ENCODE measurements at regions not wholly inside any gene's neighbourhood (a gene's known extent, or its start where the extent isn't known, plus 50 kb on each side); places are given as distances from the start of the nearest gene placed in this dataset.

DNA sequence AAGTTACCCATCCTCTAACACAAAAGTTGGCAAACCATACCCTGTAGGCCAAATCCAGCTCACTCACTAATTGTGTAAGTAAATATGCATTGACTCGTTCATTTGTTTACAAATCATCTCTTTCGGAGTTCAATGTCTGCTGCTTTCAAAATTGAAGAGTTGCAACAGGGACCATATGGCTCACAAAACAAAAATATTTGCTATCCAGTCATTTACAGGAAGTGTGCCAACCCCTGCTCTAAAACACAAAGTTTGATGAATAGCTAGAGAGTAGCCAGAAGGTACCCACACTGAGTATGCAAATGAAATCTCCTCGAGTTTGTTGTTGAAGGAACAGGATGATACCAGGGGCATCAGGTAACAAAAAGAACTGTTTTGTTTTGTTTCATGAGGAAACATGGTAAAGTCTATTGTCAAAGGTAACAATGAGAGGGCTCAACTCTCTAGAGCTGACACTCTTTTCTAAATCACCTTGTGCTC, 236.2 kb upstream of the THBS1 start (continued):
- TF ChIP-seq, protein P1, sequence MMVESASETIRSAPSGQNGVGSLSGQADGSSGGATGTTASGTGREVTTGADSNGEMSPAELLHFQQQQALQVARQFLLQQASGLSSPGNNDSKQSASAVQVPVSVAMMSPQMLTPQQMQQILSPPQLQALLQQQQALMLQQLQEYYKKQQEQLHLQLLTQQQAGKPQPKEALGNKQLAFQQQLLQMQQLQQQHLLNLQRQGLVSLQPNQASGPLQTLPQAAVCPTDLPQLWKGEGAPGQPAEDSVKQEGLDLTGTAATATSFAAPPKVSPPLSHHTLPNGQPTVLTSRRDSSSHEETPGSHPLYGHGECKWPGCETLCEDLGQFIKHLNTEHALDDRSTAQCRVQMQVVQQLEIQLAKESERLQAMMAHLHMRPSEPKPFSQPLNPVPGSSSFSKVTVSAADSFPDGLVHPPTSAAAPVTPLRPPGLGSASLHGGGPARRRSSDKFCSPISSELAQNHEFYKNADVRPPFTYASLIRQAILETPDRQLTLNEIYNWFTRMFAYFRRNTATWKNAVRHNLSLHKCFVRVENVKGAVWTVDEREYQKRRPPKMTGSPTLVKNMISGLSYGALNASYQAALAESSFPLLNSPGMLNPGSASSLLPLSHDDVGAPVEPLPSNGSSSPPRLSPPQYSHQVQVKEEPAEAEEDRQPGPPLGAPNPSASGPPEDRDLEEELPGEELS (CRISPR knock-in tag; IDR thresholded peaks at IDR 0.05) = peak; percentile 63
- TF ChIP-seq, protein P2, sequence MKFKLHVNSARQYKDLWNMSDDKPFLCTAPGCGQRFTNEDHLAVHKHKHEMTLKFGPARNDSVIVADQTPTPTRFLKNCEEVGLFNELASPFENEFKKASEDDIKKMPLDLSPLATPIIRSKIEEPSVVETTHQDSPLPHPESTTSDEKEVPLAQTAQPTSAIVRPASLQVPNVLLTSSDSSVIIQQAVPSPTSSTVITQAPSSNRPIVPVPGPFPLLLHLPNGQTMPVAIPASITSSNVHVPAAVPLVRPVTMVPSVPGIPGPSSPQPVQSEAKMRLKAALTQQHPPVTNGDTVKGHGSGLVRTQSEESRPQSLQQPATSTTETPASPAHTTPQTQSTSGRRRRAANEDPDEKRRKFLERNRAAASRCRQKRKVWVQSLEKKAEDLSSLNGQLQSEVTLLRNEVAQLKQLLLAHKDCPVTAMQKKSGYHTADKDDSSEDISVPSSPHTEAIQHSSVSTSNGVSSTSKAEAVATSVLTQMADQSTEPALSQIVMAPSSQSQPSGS (CRISPR knock-in tag; IDR thresholded peaks at IDR 0.05) = no peak
- no peak for TF ChIP-seq MTA1 (CRISPR knock-in tag; IDR thresholded peaks at IDR 0.05; ENCODE audit: borderline replicate concordance)

DNA sequence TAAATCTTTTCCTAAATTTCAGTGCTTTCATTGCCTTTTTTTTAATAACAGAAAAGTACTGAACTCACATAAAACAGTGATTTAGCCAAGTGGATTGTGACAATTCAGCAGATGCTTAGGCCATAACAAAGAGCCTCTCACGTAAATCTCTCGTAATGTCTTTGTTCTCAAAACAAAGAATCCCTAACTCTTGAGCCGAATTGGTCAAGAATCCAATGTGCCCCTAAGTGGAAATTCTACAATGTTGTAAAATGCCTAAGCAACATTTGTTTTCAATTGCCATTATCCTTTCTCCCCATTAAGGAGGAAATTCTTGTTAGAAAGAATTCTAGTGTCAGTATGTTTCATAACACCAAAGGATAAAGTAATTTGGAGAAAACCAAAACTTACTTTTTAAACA, 235.7 kb upstream of the THBS1 start:
- POLR2A ChIA-PET = no interaction called here
- H3K4me3 ChIP-seq (replicated peaks in 1 of 3; ENCODE audit: insufficient read depth in 1 of 3, low read depth in 2 of 3, low read length in 3 of 3) = no peak overlapping the region
- TF ChIP-seq, protein P3, sequence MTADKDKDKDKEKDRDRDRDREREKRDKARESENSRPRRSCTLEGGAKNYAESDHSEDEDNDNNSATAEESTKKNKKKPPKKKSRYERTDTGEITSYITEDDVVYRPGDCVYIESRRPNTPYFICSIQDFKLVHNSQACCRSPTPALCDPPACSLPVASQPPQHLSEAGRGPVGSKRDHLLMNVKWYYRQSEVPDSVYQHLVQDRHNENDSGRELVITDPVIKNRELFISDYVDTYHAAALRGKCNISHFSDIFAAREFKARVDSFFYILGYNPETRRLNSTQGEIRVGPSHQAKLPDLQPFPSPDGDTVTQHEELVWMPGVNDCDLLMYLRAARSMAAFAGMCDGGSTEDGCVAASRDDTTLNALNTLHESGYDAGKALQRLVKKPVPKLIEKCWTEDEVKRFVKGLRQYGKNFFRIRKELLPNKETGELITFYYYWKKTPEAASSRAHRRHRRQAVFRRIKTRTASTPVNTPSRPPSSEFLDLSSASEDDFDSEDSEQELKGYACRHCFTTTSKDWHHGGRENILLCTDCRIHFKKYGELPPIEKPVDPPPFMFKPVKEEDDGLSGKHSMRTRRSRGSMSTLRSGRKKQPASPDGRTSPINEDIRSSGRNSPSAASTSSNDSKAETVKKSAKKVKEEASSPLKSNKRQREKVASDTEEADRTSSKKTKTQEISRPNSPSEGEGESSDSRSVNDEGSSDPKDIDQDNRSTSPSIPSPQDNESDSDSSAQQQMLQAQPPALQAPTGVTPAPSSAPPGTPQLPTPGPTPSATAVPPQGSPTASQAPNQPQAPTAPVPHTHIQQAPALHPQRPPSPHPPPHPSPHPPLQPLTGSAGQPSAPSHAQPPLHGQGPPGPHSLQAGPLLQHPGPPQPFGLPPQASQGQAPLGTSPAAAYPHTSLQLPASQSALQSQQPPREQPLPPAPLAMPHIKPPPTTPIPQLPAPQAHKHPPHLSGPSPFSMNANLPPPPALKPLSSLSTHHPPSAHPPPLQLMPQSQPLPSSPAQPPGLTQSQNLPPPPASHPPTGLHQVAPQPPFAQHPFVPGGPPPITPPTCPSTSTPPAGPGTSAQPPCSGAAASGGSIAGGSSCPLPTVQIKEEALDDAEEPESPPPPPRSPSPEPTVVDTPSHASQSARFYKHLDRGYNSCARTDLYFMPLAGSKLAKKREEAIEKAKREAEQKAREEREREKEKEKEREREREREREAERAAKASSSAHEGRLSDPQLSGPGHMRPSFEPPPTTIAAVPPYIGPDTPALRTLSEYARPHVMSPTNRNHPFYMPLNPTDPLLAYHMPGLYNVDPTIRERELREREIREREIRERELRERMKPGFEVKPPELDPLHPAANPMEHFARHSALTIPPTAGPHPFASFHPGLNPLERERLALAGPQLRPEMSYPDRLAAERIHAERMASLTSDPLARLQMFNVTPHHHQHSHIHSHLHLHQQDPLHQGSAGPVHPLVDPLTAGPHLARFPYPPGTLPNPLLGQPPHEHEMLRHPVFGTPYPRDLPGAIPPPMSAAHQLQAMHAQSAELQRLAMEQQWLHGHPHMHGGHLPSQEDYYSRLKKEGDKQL (CRISPR knock-in tag; IDR thresholded peaks at IDR 0.05; ENCODE audit: low read depth) = no peak
- TF ChIP-seq TAF15 (IDR thresholded peaks at IDR 0.05; ENCODE audit: low read depth, low read length, poor library complexity, severe bottlenecking) (no peak), NONO (IDR thresholded peaks at IDR 0.05) (no peak), NONO (CRISPR knock-in tag; conservative IDR thresholded peaks at IDR 0.05) (no peak), ZMYM4 (CRISPR knock-in tag; IDR thresholded peaks at IDR 0.05) (no peak), FOSL1 (CRISPR knock-in tag; IDR thresholded peaks at IDR 0.05; ENCODE audit: borderline replicate concordance) (no peak), ZSCAN25 (CRISPR knock-in tag; IDR thresholded peaks at IDR 0.05) (no peak), CEBPG (CRISPR knock-in tag; IDR thresholded peaks at IDR 0.05) (no peak), TSC22D2 (CRISPR knock-in tag; IDR thresholded peaks at IDR 0.05; ENCODE audit: borderline replicate concordance) (no peak), MXD4 (CRISPR knock-in tag; IDR thresholded peaks at IDR 0.05) (no peak), MEF2D (CRISPR knock-in tag; IDR thresholded peaks at IDR 0.05) (no peak)
- TF ChIP-seq, protein P4, sequence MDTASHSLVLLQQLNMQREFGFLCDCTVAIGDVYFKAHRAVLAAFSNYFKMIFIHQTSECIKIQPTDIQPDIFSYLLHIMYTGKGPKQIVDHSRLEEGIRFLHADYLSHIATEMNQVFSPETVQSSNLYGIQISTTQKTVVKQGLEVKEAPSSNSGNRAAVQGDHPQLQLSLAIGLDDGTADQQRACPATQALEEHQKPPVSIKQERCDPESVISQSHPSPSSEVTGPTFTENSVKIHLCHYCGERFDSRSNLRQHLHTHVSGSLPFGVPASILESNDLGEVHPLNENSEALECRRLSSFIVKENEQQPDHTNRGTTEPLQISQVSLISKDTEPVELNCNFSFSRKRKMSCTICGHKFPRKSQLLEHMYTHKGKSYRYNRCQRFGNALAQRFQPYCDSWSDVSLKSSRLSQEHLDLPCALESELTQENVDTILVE (CRISPR knock-in tag; IDR thresholded peaks at IDR 0.05) = no peak

More for the DNA sequence above, 235.7 kb upstream of the THBS1 start:
- no peak overlapping the region for H3K27ac ChIP-seq (ENCODE audit: extremely low read length, insufficient read depth, low read length)
- in situ Hi-C loops (cut with HindIII; ENCODE audit: extremely low pct_ligation_motif_present, low pct_unique_long_range_greater_than_20kb) = no loop called here
- H2AFZ ChIP-seq (ENCODE audit: low read length) = no peak overlapping the region
- CTCF ChIA-PET (ENCODE audit: low intra/inter-chr PET ratio, low total read pairs) = no interaction called here
- H3K79me2 ChIP-seq (ENCODE audit: insufficient read depth, low read length) = no peaks in the 10 kb centered on the region
- no peak for ATAC-seq
- H3K9ac ChIP-seq (ENCODE audit: insufficient read depth, low read depth, low read length) = no peak overlapping the region
- 62% methylated on average over 3 of the region's 3 CpGs for WGBS (ENCODE audit: low lambda C conversion rate)
- no peak overlapping the region for H3K4me2 ChIP-seq (ENCODE audit: low read depth, low read length)
- no TSS peak for BruUV-seq (replicated peaks)
- DNase-seq (ENCODE audit: low spot score) = no peak
- no peak for FAIRE-seq
- no peaks in the 10 kb centered on the region for H3K27me3 ChIP-seq (ENCODE audit: control insufficient read depth in 1 of 2, insufficient read depth in 2 of 2, low read length in 2 of 2)
- H3K4me1 ChIP-seq (ENCODE audit: insufficient read depth, low read length) = peaks cover 11% of the 10 kb centered on the region
- H3K9me3 ChIP-seq (ENCODE audit: low read length) = peaks cover 16% of the 10 kb centered on the region
- H4K20me1 ChIP-seq (ENCODE audit: insufficient read depth, low read length) = no peaks in the 10 kb centered on the region
- intact Hi-C loops (cut with micrococcal nuclease; ENCODE audit: unreplicated experiment) = no loop called here
- H3K36me3 ChIP-seq (replicated peaks in 1 of 2; ENCODE audit: control insufficient read depth in 1 of 2, insufficient read depth in 2 of 2, low read length in 2 of 2) = no peaks in the 10 kb centered on the region
